KMS-11 (cell line): ENCODE measurements at regions not wholly inside any gene's neighbourhood (a gene's known extent, or its start where the extent isn't known, plus 50 kb on each side); places are given as distances from the start of the nearest gene placed in this dataset.

Experiments used
- H2AFZ ChIP-seq: fragments of 200-600 bp; sonication (generic); 2 replicates; pipeline ENCODE4 v1.6.1; 2016; ENCODE audit warnings: antibody characterized with exemption, mixed run types, low read depth
- H3K27ac ChIP-seq: fragments of 200-600 bp; sonication (generic); 2 replicates; pipeline ENCODE4 v1.6.1; 2016; ENCODE audit warnings: mild to moderate bottlenecking, mixed run types
- H3K27me3 ChIP-seq: fragments of 200-600 bp; sonication (generic); 2 replicates; pipeline ENCODE4 v1.6.1; 2017; ENCODE audit warnings: mild to moderate bottlenecking, low read depth, mixed run types, moderate library complexity; ENCODE audit not compliant: insufficient read depth
- H3K36me3 ChIP-seq: fragments of 200-600 bp; sonication (generic); 2 replicates; pipeline ENCODE4 v1.6.1; 2017; ENCODE audit warnings: mild to moderate bottlenecking, mixed run types; ENCODE audit not compliant: insufficient read depth
- H3K4me1 ChIP-seq: fragments of 200-600 bp; sonication (generic); 2 replicates; pipeline ENCODE4 v1.6.1; 2016; ENCODE audit warnings: mild to moderate bottlenecking, low read depth, mixed run types; ENCODE audit not compliant: poor library complexity, severe bottlenecking
- H3K4me2 ChIP-seq: fragments of 200-600 bp; sonication (generic); 2 replicates; pipeline ENCODE4 v1.7.0; 2016; ENCODE audit warnings: mild to moderate bottlenecking, mixed run types
- H3K4me3 ChIP-seq: fragments of 200-600 bp; sonication (generic); IDR thresholded peaks from 2 replicates; pipeline ENCODE4 v1.6.1; 2017; ENCODE audit warnings: low read depth, low read length, mixed read lengths; ENCODE audit not compliant: insufficient read depth
- H3K79me2 ChIP-seq: fragments of 200-600 bp; sonication (generic); 2 replicates; pipeline ENCODE4 v1.6.1; 2016; ENCODE audit warnings: low read depth, mixed run types; ENCODE audit not compliant: insufficient read depth
- H3K9ac ChIP-seq: fragments of 200-600 bp; sonication (generic); 2 replicates; pipeline ENCODE4 v1.6.1; 2016; ENCODE audit warnings: mild to moderate bottlenecking, mixed run types
- H4K20me1 ChIP-seq: fragments of 200-600 bp; sonication (generic); 2 replicates; pipeline ENCODE4 v1.6.1; 2016; ENCODE audit warnings: mild to moderate bottlenecking, mixed run types; ENCODE audit not compliant: insufficient read depth
- CTCF ChIP-seq: fragments of 200-600 bp; sonication (generic); conservative IDR thresholded peaks from 2 replicates; pipeline ENCODE4 v1.6.1; 2017; ENCODE audit warnings: low read depth, mild to moderate bottlenecking, antibody characterized with exemption, low read length, moderate library complexity, mixed read lengths

GRCh38 chr1:163821679-163822078 lies 499.9 kb downstream of the NUF2 start:
- H3K27me3 ChIP-seq, result no peaks in the 10 kb centered on the region
- H3K4me1 ChIP-seq, result peaks cover 60% of the 10 kb centered on the region
- no peak overlapping the region for H3K9ac ChIP-seq
- no peak for TF ChIP-seq CTCF
- no peak overlapping the region; the same call in 1 of the 2 replicates for H3K4me2 ChIP-seq
- no peak overlapping the region for H3K27ac ChIP-seq
- H3K79me2 ChIP-seq, result no peaks in the 10 kb centered on the region
- H3K36me3 ChIP-seq, result no peaks in the 10 kb centered on the region
- no peak overlapping the region for H2AFZ ChIP-seq
- H3K4me3 ChIP-seq, result no peak overlapping the region
- no peaks in the 10 kb centered on the region for H4K20me1 ChIP-seq

DNA sequence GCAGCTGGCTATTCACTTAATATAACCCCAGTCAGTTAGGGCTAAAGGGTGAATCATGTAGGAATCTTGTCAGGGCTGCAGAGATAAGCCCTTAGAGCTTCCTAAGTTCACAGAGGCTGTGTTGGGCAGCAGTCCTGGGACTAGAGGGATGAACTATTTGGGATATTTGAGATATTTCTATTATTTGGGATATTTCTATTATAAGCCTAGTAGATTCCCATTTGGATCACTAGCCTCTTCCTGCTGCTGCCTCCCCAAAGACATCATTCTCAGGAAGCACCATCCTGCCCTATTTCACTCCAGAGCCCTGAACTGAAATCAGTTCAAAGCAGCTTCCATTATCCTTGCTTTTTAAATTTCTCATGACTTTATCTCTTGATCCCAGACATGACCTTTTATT lies 501.3 kb downstream of the NUF2 start:
- H2AFZ ChIP-seq, result no peak overlapping the region
- H3K79me2 ChIP-seq, result no peaks in the 10 kb centered on the region
- no peak overlapping the region for H3K4me2 ChIP-seq
- no peaks in the 10 kb centered on the region for H4K20me1 ChIP-seq
- H3K4me3 ChIP-seq, result no peak overlapping the region
- no peak overlapping the region for H3K9ac ChIP-seq
- H3K27me3 ChIP-seq, result no peaks in the 10 kb centered on the region
- H3K36me3 ChIP-seq, result no peaks in the 10 kb centered on the region
- no peak for TF ChIP-seq CTCF
- H3K27ac ChIP-seq, result no peak overlapping the region
- peaks cover 73% of the 10 kb centered on the region for H3K4me1 ChIP-seq

DNA sequence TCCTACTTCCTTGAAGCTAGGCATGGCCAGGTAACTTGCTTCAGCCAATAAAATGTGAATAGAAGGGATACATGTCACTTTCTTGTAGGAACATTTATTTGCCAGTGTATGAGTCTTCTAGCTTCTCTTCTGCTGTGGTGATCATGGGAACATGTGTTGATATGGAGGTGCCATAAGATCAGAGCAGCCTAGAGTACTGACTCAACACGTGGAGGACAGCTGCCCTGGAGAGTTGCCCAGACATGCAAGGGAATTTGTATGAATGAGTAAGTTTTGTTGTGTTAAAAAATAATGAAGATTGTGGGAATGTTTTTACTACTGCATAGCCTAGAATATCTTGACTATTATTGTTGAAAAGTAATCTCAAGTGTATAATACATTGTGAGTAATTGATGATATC lies 502.3 kb downstream of the NUF2 start:
- no peaks in the 10 kb centered on the region for H3K79me2 ChIP-seq

DNA sequence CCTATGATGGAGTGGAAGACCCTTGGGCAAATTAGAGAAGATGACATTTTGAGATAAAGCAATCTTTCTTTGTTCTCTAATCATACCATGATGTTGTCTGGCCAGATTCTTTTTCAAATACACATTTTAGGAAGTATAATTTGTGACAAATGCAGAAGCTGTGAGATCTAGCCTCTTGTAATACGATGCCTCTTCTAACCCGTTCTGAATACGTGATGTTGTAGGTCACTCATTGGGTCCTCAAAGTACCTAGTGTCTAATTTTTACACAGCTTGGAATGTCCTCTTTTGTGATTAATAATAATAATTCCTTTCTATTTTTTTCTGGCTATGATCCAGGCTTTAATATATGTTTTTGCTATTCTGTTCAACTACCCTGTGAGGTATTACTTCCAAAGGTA lies 502.7 kb downstream of the NUF2 start:
- no peak overlapping the region for H3K27ac ChIP-seq
- H3K9ac ChIP-seq, result no peak overlapping the region
- H3K27me3 ChIP-seq, result no peaks in the 10 kb centered on the region
- H2AFZ ChIP-seq, result no peak overlapping the region
- TF ChIP-seq CTCF, result no peak
- no peaks in the 10 kb centered on the region for H3K79me2 ChIP-seq
- peaks cover 88% of the 10 kb centered on the region for H3K4me1 ChIP-seq
- H4K20me1 ChIP-seq, result no peaks in the 10 kb centered on the region
- H3K4me2 ChIP-seq, result no peak overlapping the region; the same call in 1 of the 2 replicates
- no peaks in the 10 kb centered on the region for H3K36me3 ChIP-seq
- no peak overlapping the region for H3K4me3 ChIP-seq

More for the DNA sequence above, 502.3 kb downstream of the NUF2 start:
- Histone ChIP-seq H3K36me3 (no peaks in the 10 kb centered on the region), H3K4me1 (peaks cover 83% of the 10 kb centered on the region), H4K20me1 (no peaks in the 10 kb centered on the region), H3K27ac (no peak overlapping the region), H3K9ac (no peak overlapping the region), H2AFZ (no peak overlapping the region), H3K4me2 (no peak overlapping the region), H3K4me3 (no peak overlapping the region), H3K27me3 (no peaks in the 10 kb centered on the region)
- no peak for TF ChIP-seq CTCF
